SK-N-MC (cell line): ENCODE measurements at regions not wholly inside any gene's neighbourhood (a gene's known extent, or its start where the extent isn't known, plus 50 kb on each side); places are given as distances from the start of the nearest gene placed in this dataset.

Source experiments
- EZH2 ChIP-seq: fragments of 200-600 bp; sonication (generic); IDR thresholded peaks from one replicate; pipeline ENCODE4 v1.6.1; 2017; ENCODE audit warnings: antibody characterized with exemption
- FOXP2 ChIP-seq: optimal IDR thresholded peaks from 2 replicates; pipeline ENCODE3; 2011; ENCODE audit warnings: mild to moderate bottlenecking, moderate library complexity; ENCODE audit not compliant: insufficient read depth; ENCODE audit errors: extremely low read length, control extremely low read depth
- POLR2AphosphoS5 ChIP-seq: IDR thresholded peaks from 2 replicates; pipeline ENCODE4 v1.6.1; 2012; ENCODE audit warnings: mild to moderate bottlenecking, low read depth, low read length, borderline replicate concordance

DNA sequence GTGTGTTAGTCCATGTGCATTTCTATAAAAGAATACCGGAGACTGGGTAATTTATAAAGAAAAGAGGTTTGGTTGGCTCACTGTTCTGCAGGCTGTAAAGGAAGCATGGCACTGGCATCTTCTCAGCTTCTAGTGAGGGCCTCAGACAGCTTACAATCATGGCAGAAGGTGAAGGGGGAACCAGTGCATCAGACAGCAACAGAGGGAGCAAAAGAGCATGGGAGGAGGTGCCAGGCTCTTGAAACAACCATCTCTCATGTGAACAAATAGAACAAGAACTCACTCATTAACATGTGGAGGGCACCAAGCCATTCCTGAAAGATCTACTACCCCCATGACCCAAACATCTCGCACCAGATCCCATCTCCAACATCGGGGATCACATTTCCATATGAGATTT, 89.2 kb upstream of the IL33 start:
- TF ChIP-seq EZH2 (no peak), POLR2AphosphoS5 (no peak), FOXP2 (no peak)
